ENCODE measurements at regions not wholly inside any gene's neighbourhood (a gene's known extent, or its start where the extent isn't known, plus 50 kb on each side); places are given as distances from the start of the nearest gene placed in this dataset.
A peak's percentile ranks its signal among the peaks of the same experiment; 100 is the strongest.
"Not testable (repeated sequence)": the region's sequence is repeated elsewhere in the genome, so short reads cannot be mapped to it uniquely, and the experiment has no call there.

GRCh38 chr20:1747953-1748577 is 90.5 kb upstream of the SIRPG start:
- no peak for DNase-seq

GRCh38 chr20:1742049-1742434 is 84.5 kb upstream of the SIRPG start:
- not testable (repeated sequence) for DNase-seq

GRCh38 chr20:1741309-1742048 is 83.9 kb upstream of the SIRPG start:
- no peak for DNase-seq

GRCh38 chr20:1737134-1737533 is 79.6 kb upstream of the SIRPG start:
- no peak for DNase-seq

GRCh38 chr20:1735417-1736089 is 78.0 kb upstream of the SIRPG start:
- no peak for DNase-seq

- DNase-seq = no peak
These were observed 76.8 kb upstream of the SIRPG start for GRCh38 chr20:1734269-1734858.

GRCh38 chr20:1731828-1732375 is 74.3 kb upstream of the SIRPG start:
- DNase-seq = peak; percentile 23

GRCh38 chr20:1730981-1731711 is 73.6 kb upstream of the SIRPG start:
- not testable (repeated sequence) for DNase-seq

GRCh38 chr20:1727303-1727702 is 69.7 kb upstream of the SIRPG start:
- DNase-seq = not testable (repeated sequence)

- no peak for DNase-seq
These were observed 67.3 kb upstream of the SIRPG start for GRCh38 chr20:1724901-1725300.

GRCh38 chr20:1722513-1723050 is 65.0 kb upstream of the SIRPG start:
- DNase-seq = no peak

- DNase-seq = no peak
These were observed 64.3 kb upstream of the SIRPG start for GRCh38 chr20:1721687-1722512.

- DNase-seq = no peak
These were observed 63.4 kb upstream of the SIRPG start for GRCh38 chr20:1720845-1721475.

- no peak for DNase-seq
These were observed 62.6 kb upstream of the SIRPG start for GRCh38 chr20:1720226-1720625.

GRCh38 chr20:1718604-1719384 is 61.2 kb upstream of the SIRPG start:
- DNase-seq = no peak

- no peak for DNase-seq
These were observed 55.4 kb upstream of the SIRPG start for GRCh38 chr20:1712634-1713624.

GRCh38 chr20:1711826-1712601 is 54.4 kb upstream of the SIRPG start:
- DNase-seq = no peak

- DNase-seq = no peak
These were observed 53.7 kb upstream of the SIRPG start for GRCh38 chr20:1711266-1711665.
